ENCODE measurements at regions not wholly inside any gene's neighbourhood (a gene's known extent, or its start where the extent isn't known, plus 50 kb on each side); places are given as distances from the start of the nearest gene placed in this dataset.
"Not testable (repeated sequence)": the region's sequence is repeated elsewhere in the genome, so short reads cannot be mapped to it uniquely, and the experiment has no call there.

GRCh38 chr17:77036841-77037381 lies 103.9 kb upstream of the SEC14L1 start:
- Histone ChIP-seq H3K9me3 (ENCODE audit: control insufficient read depth in 1 of 2, low read length in 2 of 2) (peaks cover under 1 to 3% of the 10 kb centered on the region in 2 donors), H3K4me3 (ENCODE audit: low read depth in 1 of 2, low read length in 2 of 2) (no peak overlapping the region), H3K9ac (ENCODE audit: low read depth in 1 of 2, low read length in 2 of 2) (no peak overlapping the region), H3K4me1 (ENCODE audit: control insufficient read depth in 1 of 2, insufficient read depth in 2 of 2, low read length in 2 of 2) (no peaks in the 10 kb centered on the region), H3K27me3 (ENCODE audit: control insufficient read depth in 1 of 2, insufficient read depth in 2 of 2, low read length in 2 of 2) (peaks cover 8 to 27% of the 10 kb centered on the region in 2 donors), H3K36me3 (ENCODE audit: control insufficient read depth in 1 of 2, insufficient read depth in 2 of 2, low read length in 2 of 2) (no peaks in the 10 kb centered on the region), H3K27ac (ENCODE audit: low read depth, low read length) (no peak overlapping the region)

GRCh38 chr17:77037943-77038342 lies 102.8 kb upstream of the SEC14L1 start:
- H3K27me3 ChIP-seq (ENCODE audit: control insufficient read depth in 1 of 2, insufficient read depth in 2 of 2, low read length in 2 of 2), result peaks cover 8 to 27% of the 10 kb centered on the region in 2 donors
- H3K9me3 ChIP-seq (ENCODE audit: control insufficient read depth in 1 of 2, low read length in 2 of 2), result no peaks in the 10 kb centered on the region
- no peak overlapping the region for H3K4me3 ChIP-seq (ENCODE audit: low read depth in 1 of 2, low read length in 2 of 2)
- H3K9ac ChIP-seq (ENCODE audit: low read depth in 1 of 2, low read length in 2 of 2), result no peak overlapping the region
- H3K4me1 ChIP-seq (ENCODE audit: control insufficient read depth in 1 of 2, insufficient read depth in 2 of 2, low read length in 2 of 2), result no peaks in the 10 kb centered on the region
- no peaks in the 10 kb centered on the region for H3K36me3 ChIP-seq (ENCODE audit: control insufficient read depth in 1 of 2, insufficient read depth in 2 of 2, low read length in 2 of 2)
- no peak overlapping the region for H3K27ac ChIP-seq (ENCODE audit: low read depth, low read length)

GRCh38 chr17:77038884-77039555 lies 101.7 kb upstream of the SEC14L1 start:
- Histone ChIP-seq H3K9me3 (ENCODE audit: control insufficient read depth in 1 of 2, low read length in 2 of 2) (no peaks in the 10 kb centered on the region), H3K36me3 (ENCODE audit: control insufficient read depth in 1 of 2, insufficient read depth in 2 of 2, low read length in 2 of 2) (no peaks in the 10 kb centered on the region), H3K9ac (ENCODE audit: low read depth in 1 of 2, low read length in 2 of 2) (no peak overlapping the region), H3K4me3 (ENCODE audit: low read depth in 1 of 2, low read length in 2 of 2) (no peak overlapping the region), H3K27ac (ENCODE audit: low read depth, low read length) (no peak overlapping the region), H3K27me3 (ENCODE audit: control insufficient read depth in 1 of 2, insufficient read depth in 2 of 2, low read length in 2 of 2) (peaks cover 8 to 27% of the 10 kb centered on the region in 2 donors), H3K4me1 (ENCODE audit: control insufficient read depth in 1 of 2, insufficient read depth in 2 of 2, low read length in 2 of 2) (no peaks in the 10 kb centered on the region)

GRCh38 chr17:77042476-77043231 lies 98.1 kb upstream of the SEC14L1 start:
- Histone ChIP-seq H3K36me3 (ENCODE audit: control insufficient read depth in 1 of 2, insufficient read depth in 2 of 2, low read length in 2 of 2) (no peaks in the 10 kb centered on the region), H3K27me3 (ENCODE audit: control insufficient read depth in 1 of 2, insufficient read depth in 2 of 2, low read length in 2 of 2) (peaks cover 0 to 8% of the 10 kb centered on the region in 2 donors), H3K4me3 (ENCODE audit: low read depth in 1 of 2, low read length in 2 of 2) (no peak overlapping the region), H3K9me3 (ENCODE audit: control insufficient read depth in 1 of 2, low read length in 2 of 2) (no peaks in the 10 kb centered on the region), H3K4me1 (ENCODE audit: control insufficient read depth in 1 of 2, insufficient read depth in 2 of 2, low read length in 2 of 2) (no peaks in the 10 kb centered on the region), H3K9ac (ENCODE audit: low read depth in 1 of 2, low read length in 2 of 2) (no peak overlapping the region), H3K27ac (ENCODE audit: low read depth, low read length) (no peak overlapping the region)

GRCh38 chr17:77045441-77046041 lies 95.2 kb upstream of the SEC14L1 start:
- Histone ChIP-seq H3K27me3 (ENCODE audit: control insufficient read depth in 1 of 2, insufficient read depth in 2 of 2, low read length in 2 of 2) (peaks cover 3 to 8% of the 10 kb centered on the region in 2 donors), H3K9me3 (ENCODE audit: control insufficient read depth in 1 of 2, low read length in 2 of 2) (no peaks in the 10 kb centered on the region), H3K36me3 (ENCODE audit: control insufficient read depth in 1 of 2, insufficient read depth in 2 of 2, low read length in 2 of 2) (no peaks in the 10 kb centered on the region), H3K4me3 (ENCODE audit: low read depth in 1 of 2, low read length in 2 of 2) (no peak overlapping the region), H3K4me1 (ENCODE audit: control insufficient read depth in 1 of 2, insufficient read depth in 2 of 2, low read length in 2 of 2) (no peaks in the 10 kb centered on the region), H3K9ac (ENCODE audit: low read depth in 1 of 2, low read length in 2 of 2) (no peak overlapping the region), H3K27ac (ENCODE audit: low read depth, low read length) (no peak overlapping the region)

GRCh38 chr17:77049440-77049839 lies 91.3 kb upstream of the SEC14L1 start:
- Histone ChIP-seq H3K4me1 (ENCODE audit: control insufficient read depth in 1 of 2, insufficient read depth in 2 of 2, low read length in 2 of 2) (no peaks in the 10 kb centered on the region), H3K27ac (ENCODE audit: low read depth, low read length) (no peak overlapping the region), H3K9me3 (ENCODE audit: control insufficient read depth in 1 of 2, low read length in 2 of 2) (no peaks in the 10 kb centered on the region), H3K27me3 (ENCODE audit: control insufficient read depth in 1 of 2, insufficient read depth in 2 of 2, low read length in 2 of 2) (peaks cover 5 to 13% of the 10 kb centered on the region in 2 donors), H3K9ac (ENCODE audit: low read depth in 1 of 2, low read length in 2 of 2) (no peak overlapping the region), H3K36me3 (ENCODE audit: control insufficient read depth in 1 of 2, insufficient read depth in 2 of 2, low read length in 2 of 2) (no peaks in the 10 kb centered on the region), H3K4me3 (ENCODE audit: low read depth in 1 of 2, low read length in 2 of 2) (no peak overlapping the region)

- H3K9me3 ChIP-seq (ENCODE audit: control insufficient read depth in 1 of 2, low read length in 2 of 2); H3K36me3 ChIP-seq (ENCODE audit: control insufficient read depth in 1 of 2, insufficient read depth in 2 of 2, low read length in 2 of 2); H3K4me3 ChIP-seq (ENCODE audit: low read depth in 1 of 2, low read length in 2 of 2); H3K27ac ChIP-seq (ENCODE audit: low read depth, low read length); H3K9ac ChIP-seq (ENCODE audit: low read depth in 1 of 2, low read length in 2 of 2); H3K4me1 ChIP-seq (ENCODE audit: control insufficient read depth in 1 of 2, insufficient read depth in 2 of 2, low read length in 2 of 2): not testable (repeated sequence)
- H3K27me3 ChIP-seq (ENCODE audit: control insufficient read depth in 1 of 2, insufficient read depth in 2 of 2, low read length in 2 of 2), result peaks cover 10 to 13% of the 10 kb centered on the region in 2 donors
Observed at GRCh38 chr17:77050901-77051300, 89.9 kb upstream of the SEC14L1 start.

- H3K9me3 ChIP-seq (ENCODE audit: control insufficient read depth in 1 of 2, low read length in 2 of 2), result no peaks in the 10 kb centered on the region
- H3K9ac ChIP-seq (ENCODE audit: low read depth in 1 of 2, low read length in 2 of 2), result no peak overlapping the region
- H3K27me3 ChIP-seq (ENCODE audit: control insufficient read depth in 1 of 2, insufficient read depth in 2 of 2, low read length in 2 of 2), result peaks cover 10 to 17% of the 10 kb centered on the region in 2 donors
- no peaks in the 10 kb centered on the region for H3K36me3 ChIP-seq (ENCODE audit: control insufficient read depth in 1 of 2, insufficient read depth in 2 of 2, low read length in 2 of 2)
- H3K4me3 ChIP-seq (ENCODE audit: low read depth in 1 of 2, low read length in 2 of 2), result no peak overlapping the region
- no peak overlapping the region for H3K27ac ChIP-seq (ENCODE audit: low read depth, low read length)
- no peaks in the 10 kb centered on the region for H3K4me1 ChIP-seq (ENCODE audit: control insufficient read depth in 1 of 2, insufficient read depth in 2 of 2, low read length in 2 of 2)
Observed at GRCh38 chr17:77054936-77055335, 85.8 kb upstream of the SEC14L1 start.

- Histone ChIP-seq H3K9me3 (ENCODE audit: control insufficient read depth in 1 of 2, low read length in 2 of 2) (no peaks in the 10 kb centered on the region), H3K27me3 (ENCODE audit: control insufficient read depth in 1 of 2, insufficient read depth in 2 of 2, low read length in 2 of 2) (peaks cover 10 to 20% of the 10 kb centered on the region in 2 donors), H3K4me1 (ENCODE audit: control insufficient read depth in 1 of 2, insufficient read depth in 2 of 2, low read length in 2 of 2) (no peaks in the 10 kb centered on the region), H3K36me3 (ENCODE audit: control insufficient read depth in 1 of 2, insufficient read depth in 2 of 2, low read length in 2 of 2) (no peaks in the 10 kb centered on the region), H3K9ac (ENCODE audit: low read depth in 1 of 2, low read length in 2 of 2) (no peak overlapping the region), H3K27ac (ENCODE audit: low read depth, low read length) (no peak overlapping the region), H3K4me3 (ENCODE audit: low read depth in 1 of 2, low read length in 2 of 2) (no peak overlapping the region)
Observed at GRCh38 chr17:77055453-77055852, 85.3 kb upstream of the SEC14L1 start.

- Histone ChIP-seq H3K36me3 (ENCODE audit: control insufficient read depth in 1 of 2, insufficient read depth in 2 of 2, low read length in 2 of 2) (no peaks in the 10 kb centered on the region), H3K27ac (ENCODE audit: low read depth, low read length) (no peak overlapping the region), H3K9ac (ENCODE audit: low read depth in 1 of 2, low read length in 2 of 2) (no peak overlapping the region), H3K4me1 (ENCODE audit: control insufficient read depth in 1 of 2, insufficient read depth in 2 of 2, low read length in 2 of 2) (no peaks in the 10 kb centered on the region), H3K9me3 (ENCODE audit: control insufficient read depth in 1 of 2, low read length in 2 of 2) (no peaks in the 10 kb centered on the region), H3K4me3 (ENCODE audit: low read depth in 1 of 2, low read length in 2 of 2) (no peak overlapping the region), H3K27me3 (ENCODE audit: control insufficient read depth in 1 of 2, insufficient read depth in 2 of 2, low read length in 2 of 2) (peaks cover 5 to 15% of the 10 kb centered on the region in 2 donors)
Observed at GRCh38 chr17:77058016-77058415, 82.8 kb upstream of the SEC14L1 start.

All from duodenal mucosa (tissue), 2 donors.